NCI-H2107 treated with DMSO at 0.1 percent for 48 hours (cell line): ENCODE measurements at regions not wholly inside any gene's neighbourhood (a gene's known extent, or its start where the extent isn't known, plus 50 kb on each side); places are given as distances from the start of the nearest gene placed in this dataset.

Experiments used
- DNase-seq: peaks from one replicate; lab custom pipeline; 2025; ENCODE audit not compliant: unreplicated experiment; lab: John Stamatoyannopoulos, UW

DNA sequence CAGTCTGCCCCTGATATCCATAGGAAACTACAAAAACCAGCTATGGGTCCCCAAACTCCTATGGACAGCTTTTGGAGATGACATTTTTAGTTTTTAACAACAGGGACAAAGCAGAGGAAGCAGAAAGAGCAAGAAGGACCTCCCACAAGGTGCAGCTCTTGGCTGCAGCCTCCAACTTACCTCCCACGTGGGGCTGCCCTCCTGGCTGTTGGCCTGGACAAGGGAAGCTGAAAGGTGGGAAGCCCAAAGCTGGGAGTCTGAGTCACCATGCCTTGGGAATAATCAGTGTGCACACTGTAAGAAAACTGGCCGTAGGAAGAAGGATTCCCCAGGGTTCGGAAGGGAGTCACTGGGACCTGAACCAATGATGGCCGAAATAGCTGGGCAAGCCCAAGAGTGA, 51.8 kb upstream of the PAX1 start:
- DNase-seq: no peak

DNA sequence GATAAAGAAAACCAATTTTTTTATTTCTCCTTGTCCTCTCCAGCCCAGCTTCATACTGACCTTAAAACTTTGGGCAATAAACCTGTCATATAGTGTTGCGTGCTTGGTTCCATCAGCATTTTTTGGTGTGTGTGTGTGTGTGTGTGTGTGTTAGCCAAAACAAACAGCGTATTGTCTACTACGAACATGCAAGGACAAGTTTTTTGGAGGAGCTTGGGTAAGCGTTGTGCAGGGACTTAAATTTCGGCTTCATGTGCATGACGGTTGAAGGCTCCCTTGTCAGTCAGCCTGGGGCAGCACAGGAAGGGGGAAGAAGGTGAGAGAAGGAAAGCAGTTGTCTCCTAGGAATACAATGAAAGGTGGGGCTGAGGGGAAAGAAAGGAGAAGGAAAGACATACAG, 62.0 kb upstream of the PAX1 start:
- no peak for DNase-seq

DNA sequence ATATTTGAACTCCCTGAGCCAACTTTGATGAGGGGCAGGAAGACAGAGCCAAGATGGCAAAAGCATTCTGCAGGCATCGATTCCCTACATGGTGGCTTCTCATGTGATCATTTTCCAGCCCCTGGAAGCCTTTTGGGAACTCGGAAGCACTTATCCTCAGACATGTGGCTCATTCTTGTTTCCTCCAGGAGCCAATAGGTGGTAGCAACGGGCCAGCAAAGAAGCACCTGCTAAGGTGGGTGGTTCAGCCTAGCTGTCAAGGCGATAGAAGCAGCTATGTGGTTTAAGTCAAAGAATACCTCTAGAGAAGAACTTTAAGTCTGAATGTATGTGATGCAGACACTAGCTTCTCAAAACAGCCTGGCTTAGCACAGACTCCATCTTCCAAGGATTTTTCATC, 64.9 kb upstream of the PAX1 start:
- DNase-seq: peak; percentile 1

DNA sequence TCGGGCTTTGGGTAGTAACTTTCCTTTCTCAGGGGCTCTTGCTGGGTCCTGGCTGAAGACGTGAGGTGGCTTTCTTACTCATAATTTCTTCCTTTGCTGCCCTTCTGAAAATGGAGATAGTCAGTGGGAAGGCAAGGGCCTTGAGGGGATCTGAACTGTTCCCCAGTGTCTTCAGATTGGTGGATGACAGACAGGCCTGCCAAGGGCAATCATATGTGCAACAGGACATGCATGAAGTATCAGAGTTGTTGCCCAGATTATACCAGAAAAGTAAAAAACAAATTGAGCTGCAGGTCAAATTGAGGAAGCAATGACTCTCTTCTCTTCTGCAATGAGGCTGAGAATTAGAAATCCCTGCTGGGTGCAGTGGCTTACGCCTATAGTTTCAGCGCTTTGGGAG, 71.6 kb upstream of the PAX1 start:
- no peak for DNase-seq

DNA sequence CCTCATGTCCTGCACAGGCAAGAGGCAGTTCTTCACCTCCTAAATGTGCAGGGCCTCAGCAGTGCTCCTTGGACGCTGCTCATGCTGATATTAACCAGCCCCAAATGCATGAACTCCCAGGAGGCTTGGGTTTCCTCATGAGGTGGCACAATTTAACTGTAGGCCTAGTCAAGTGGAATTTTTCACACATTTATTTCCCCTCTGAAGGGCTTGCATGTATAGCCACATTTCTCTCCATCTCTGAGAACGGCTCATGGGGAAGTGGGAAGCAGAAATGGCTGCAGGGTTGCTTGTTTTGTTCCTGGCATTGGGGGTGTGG, 72.8 kb upstream of the PAX1 start:
- DNase-seq: no peak

DNA sequence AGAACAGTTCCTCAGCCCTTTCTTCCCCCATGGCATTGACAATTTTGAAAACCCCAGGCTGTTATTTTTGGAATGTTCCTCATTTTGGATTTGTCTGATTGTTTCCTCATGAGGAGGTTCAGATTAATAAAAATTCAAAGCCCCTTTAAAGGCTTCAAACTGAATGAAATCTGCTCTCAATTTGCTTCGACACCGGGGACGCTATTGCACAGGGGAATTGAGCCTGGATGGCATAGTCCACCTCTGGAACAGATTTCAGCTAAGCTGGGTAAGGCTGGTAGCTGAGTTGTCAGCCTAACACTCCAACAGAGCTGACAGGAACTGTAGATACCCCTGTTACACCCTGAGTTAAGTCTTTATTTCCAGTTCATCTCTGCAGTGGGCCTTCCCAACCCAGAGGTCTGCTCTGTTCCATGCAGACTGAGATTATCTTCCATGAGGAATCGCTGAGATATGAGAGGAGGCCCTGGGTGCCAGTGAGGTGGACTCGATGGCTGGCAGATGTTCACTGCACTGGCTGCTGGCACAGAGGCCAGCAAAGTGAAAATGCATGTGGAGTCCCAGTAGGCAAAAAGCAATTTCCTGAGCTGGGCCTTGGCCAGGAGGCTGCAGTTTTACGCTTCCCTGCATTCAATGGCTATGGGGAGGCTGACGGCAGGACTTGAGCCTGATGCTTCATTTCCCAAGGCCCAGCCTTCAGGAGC, 73.3 kb upstream of the PAX1 start:
- no peak for DNase-seq

DNA sequence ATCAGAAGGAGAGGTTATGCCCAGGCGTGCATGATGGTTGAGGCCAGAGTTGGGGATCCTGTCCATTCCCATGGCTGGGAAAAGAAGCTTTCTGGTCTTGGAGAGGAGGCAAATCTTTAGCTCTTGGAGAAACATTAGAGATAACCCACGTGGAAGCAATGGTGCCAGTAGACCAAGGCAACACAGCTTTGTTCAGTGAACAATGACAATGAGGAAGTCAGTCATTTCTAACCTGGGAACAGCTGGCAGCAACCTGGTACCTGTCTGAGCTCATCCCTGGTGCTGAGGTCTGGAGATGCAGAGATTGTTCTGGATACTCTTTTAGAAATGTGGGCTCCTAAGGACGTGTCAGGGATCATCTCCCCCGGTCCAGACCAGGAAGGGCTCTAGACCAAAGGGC, 76.7 kb upstream of the PAX1 start:
- DNase-seq: no peak

DNA sequence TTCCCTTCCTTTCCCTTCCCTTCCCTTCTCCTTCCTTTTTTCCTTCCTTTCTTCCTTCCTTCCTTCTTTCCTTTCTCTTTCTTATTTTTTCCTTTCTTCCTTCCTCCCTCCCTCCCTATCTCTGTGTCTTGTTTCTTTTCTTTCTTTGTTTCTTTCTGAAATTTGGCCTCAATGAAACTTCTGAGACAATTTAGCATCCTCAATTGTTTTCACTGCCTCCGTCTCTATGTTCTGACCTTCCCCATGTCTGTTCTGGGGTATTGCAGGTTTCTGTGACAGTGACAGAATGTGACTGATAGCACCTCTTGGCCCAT, 81.7 kb upstream of the PAX1 start:
- DNase-seq: no peak

DNA sequence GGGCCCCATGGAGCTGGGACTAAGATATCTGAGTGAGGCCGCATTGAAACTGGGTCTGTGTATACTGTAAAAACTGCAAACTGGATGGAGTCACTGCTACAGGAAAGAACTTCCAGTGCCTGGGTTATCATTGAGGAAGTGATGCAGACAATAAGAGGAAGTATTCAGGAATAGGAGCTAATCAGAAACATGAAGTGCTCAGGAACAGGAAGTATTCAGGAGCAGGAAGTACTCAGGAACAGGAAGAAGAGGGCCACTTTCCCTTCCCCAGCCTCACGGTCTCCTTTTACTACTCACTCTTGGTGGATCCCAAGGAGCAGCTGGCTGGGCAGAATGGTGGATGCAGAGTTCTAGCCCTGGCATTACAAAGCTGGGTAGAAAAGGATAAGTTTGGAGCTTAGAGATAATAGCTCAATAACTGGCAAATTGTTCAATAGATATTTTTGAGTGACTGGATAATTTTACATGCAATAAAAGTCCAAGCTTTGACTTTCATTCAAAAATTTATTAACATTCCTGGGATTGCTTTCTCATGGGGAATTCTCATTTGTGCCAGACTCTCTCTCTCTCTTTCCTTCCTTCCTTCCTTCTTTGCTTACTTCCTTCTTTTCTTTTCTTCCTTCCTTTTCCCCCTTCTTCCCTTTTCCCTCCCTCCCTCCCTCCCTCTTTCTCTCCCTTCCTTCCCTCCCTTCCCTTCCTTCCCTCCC, 82.2 kb upstream of the PAX1 start:
- no peak for DNase-seq

DNA sequence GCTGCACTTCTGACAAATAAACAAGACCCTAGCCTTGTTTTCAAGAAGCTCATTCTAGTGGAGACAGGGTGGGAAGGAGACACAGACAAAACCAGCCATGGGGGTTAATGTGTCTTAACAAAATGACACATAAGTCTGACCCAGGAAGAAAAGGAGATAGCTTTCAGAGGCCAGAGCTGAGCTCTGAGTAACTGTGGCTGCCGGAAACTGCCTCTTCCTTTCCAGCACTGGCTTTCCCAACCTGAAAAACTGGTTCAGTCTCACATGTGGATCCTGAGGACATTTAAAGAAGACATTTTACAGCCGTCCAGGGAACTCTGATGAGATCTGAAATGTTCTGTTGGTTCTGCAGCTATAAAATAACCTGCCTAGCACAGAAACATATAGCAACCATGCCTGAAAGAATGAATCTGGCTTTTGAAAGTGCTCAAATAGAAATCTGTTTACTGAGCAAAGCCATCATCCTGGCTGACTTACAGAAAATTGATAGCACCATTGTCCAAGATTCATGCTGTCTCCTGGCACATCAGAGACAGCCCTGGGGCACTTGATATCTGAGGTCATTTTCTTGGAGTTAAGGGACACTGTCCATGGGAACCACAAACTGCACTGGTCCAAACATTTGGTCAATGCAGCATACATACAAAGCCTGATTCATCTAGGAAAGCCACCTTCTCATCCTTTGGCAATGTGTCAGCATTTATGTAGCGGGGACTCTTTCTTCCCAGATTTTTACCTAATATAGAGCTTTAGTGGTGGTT, 83.2 kb upstream of the PAX1 start:
- DNase-seq: no peak

DNA sequence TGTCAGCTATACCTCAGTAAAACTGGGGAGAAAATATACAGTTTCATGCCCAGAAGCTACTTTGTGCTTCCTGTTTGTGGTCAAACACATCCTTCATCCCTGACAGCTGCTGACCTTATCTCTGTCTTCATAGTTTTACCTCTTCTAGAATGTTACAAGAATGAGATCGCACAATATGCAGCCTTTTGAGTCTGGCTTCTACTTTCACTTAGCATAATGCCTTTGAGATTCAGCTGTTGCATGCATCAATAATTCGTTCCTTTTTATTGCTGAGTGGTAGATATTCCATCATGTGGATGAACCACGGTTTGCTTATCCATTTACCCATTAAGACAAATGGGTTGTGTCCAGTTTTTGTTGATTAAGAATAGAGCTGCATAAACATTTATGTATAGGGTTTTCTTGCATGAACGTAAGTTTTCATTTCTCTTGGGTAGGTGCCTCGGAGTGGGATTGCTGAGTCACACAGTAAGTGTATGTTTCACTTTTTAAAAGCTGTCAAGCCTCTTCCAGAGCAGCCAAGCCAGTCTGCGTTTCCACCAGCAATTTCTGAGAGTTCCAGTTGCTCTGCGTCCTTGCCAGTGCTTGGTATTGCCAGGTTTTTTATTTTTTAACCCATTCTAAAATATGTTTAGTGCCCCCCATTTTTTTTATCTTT, 86.6 kb upstream of the PAX1 start:
- DNase-seq: no peak

DNA sequence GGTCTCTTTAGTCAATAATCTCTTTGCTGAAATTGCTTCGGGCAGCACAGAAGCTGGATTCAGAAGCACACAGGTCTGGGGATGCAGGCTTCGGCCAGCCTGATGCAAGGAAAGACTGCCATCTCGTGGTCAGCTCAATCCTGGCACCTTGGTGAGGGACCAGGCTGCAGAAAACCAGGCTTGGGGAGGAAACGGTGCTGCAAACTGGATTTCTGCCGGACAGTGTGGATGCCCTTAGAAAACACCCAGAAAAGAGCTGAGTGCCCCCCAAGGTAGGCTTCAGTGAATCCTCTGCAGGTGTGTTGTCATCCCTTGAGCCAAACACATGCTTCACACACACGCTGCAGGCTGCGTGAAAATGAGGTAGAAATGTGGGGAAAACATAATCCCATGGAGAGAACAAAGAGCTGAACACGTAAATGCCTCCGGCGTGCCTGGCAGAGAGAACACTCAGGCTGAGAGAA, 89.8 kb upstream of the PAX1 start:
- DNase-seq: peak; percentile 3

DNA sequence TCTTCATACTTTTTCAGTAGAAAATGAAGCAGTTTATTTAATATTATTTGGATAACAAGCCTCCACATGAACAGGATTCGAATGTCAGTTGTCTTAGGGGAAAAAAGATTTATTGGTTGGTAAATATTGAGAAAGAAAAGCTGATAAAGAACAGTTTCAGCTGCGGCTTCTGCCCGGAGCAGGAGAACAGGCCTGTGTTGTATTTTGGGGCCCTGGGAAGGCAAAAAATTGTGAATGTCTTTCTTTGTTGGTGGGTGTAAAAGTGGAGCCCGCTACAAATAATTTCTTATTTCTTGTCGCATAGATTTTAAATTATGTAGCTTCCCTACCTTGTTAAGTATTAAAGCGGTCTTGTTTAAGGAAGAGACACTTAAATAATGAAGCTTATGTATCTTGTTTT, 90.5 kb upstream of the PAX1 start:
- DNase-seq: no peak

DNA sequence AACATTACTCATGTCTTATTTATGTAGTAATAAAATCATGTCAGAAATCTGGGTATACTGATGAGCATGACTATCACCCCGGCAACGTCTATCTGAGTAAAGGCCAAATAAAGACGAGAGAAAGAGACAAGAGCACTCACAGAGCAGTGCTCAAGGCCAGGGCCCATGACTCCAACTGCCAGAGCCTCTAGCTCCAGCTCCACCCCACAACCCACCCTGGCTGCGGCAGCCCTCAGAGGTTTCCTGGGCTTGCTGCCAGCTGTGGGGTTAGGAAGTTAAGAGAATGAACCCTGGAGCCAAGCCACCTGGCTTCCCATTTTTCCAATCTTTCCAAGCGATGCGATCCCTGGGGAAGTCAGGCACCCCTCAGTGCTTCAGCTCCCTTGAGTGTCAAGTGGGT, 92.0 kb upstream of the PAX1 start:
- no peak for DNase-seq

DNA sequence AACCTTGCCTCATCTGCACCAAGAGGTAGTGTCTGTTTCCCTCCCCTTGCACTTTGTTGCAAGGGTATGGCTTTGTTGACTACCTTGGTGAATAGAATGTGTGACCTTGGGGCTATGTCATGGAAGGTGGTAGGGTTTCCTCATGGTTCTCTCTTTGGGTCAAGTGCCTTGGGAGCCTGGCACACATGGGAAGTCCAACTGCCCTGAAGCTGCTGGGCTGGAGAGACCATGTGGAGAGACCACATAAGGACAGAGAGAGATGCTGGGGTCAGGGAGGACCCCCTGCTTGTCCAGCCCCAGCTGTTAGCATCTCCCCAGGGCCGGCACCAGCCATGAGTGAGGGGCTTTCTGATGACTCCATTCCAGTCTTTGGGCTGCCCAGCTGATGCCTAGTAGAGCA, 95.5 kb upstream of the PAX1 start:
- no peak for DNase-seq

DNA sequence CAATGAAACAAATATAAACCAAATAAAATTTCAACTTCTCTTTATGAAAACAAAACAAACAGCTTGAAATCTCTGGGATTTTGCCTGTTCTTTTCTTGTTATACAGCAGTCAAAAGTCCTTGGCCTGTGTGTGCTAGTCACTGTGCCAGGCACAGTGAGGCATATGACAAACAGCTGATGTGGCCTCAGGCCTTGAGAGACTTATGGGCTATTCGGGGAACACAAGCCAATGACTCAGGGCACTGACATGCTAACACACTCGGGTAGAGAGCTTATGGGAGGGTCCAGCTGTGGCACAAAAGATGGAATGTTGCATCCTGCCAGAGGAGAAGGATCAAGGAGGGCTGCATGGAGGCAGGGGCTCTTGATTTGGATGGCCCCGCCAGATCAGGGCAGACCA, 95.4 kb upstream of the NKX2-2 start:
- DNase-seq: no peak

DNA sequence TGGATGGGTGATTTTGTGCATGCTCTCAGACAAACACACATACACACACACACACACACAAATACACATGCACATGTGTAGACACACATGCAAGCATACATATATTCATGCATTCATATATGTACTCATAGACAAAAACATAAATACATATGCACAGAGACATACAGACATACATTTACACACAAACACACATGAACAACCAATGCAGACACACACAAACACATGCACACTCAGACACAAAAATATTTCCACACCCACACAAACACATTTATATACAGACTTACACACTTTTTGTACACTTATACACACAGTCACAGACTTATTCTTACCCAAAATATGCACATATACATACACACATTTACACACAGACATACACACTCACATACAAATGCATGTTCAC, 94.9 kb upstream of the NKX2-2 start:
- no peak for DNase-seq

DNA sequence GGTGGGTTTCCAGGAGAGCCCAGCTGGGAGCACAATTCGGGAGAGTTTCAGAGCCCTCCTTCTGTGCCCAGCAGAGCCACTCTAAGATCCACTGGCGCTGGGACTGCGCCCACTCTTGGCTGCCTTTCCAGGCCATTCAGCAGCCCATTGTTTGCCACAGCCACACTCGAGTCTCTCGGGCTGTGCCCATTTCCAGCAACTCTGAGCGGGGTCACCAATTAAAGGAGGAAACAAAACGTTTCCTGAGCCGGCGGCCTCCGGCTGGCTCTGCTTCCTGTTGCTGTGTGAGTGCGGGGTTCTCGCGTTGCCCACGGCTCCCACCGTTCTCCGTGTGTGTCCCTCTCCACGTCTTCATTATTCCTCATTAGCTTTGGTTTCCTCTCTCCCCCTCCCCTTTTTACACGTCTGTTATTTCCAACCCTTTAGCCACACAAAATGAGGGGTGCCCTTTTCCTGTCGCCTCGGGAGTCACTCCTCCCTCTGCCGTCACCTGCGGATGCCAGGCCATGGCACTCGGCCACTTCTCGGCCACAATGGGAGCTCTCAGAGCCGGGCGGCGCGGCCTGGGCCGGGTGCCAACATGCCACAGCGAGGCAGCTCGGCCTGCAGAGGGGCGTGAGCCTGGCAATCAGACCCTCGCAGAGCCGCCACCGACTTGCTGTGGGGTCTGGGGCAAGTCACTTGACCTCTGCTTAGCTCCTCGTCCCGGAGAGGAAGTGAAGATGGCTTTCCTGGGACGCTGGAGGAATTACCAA, 94.3 kb upstream of the NKX2-2 start:
- no peak for DNase-seq

DNA sequence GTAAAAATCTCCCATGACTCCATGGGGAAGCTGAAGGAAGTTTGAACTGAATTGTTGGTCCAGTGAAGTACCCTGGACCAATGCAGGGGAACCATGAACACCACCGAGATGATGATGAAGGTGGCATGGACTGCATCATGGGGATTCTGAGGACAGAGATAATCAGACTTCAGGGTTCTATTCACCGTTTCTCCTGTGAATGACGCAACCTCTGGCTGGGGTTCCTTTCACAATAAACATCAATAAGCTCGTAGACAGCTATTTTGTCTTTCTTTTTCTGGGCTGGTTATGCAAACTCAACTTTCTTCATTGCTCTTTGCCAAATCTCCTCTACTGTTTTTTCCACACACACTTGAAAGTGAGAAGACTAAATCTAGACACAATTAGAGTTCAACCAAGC, 87.9 kb upstream of the NKX2-2 start:
- no peak for DNase-seq

DNA sequence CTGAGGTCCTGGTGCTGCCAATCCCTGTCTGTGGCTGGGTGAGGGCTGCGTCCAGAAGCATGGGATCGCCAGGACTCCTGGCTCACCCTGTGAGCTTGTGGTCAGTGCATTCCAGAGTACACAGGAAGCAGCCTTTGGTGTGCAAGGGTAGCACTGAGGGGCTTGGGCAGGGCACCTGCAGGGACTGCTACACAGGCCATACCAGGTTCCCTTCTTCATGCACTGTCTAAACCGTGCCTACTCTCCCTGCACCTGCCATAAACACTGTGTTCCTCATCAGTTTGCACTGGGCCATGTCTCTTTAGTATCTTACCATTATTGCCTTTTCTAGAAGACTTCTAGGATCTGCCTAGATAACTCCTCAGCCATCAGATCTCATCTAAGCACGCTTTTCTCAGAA, 72.8 kb upstream of the NKX2-2 start:
- no peak for DNase-seq

DNA sequence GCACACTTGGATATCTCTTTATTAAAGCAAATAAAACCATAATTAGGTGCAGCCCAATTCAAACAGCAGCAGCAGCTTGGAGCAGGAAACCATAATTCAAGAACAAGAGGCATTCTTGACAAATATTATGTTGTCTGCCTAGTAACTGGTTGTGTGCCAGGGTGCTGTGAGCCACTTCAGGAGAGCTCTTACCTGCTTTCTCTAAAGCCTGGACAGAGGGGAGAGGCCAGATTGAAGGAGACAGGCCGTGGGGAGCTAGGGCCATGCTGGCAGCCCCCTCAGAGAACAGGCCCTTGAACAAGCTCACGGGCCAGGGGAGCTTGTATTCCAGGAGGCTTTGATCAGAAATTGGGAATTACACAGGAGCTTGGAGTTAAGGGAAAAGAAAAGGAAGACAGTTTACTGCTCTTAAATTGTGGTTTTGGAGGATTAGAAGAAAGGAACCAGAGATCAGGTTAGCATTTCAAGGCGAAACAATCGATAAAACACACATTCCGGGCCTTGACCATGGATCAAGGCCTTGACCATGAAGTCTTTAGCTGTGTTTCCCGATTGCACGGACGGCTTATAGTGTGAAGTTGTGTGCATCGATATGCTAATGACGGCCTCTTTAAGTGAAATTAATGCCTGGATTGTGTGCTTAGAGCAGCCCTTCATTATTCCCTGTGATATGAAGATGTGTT, 69.8 kb upstream of the NKX2-2 start:
- DNase-seq: peak; percentile 2
